GM19328 (cell line): ENCODE measurements at regions not wholly inside any gene's neighbourhood (a gene's known extent, or its start where the extent isn't known, plus 50 kb on each side); places are given as distances from the start of the nearest gene placed in this dataset.
"Not testable (repeated sequence)": the region's sequence is repeated elsewhere in the genome, so short reads cannot be mapped to it uniquely, and the experiment has no call there.

Experiments used
- ATAC-seq: cut with Tn5 transposase; IDR thresholded peaks from one replicate; pipeline ENCODE4 v1.9.1; 2021; ENCODE audit warnings: mild to moderate bottlenecking, moderate library complexity; ENCODE audit not compliant: unreplicated experiment

GRCh38 chr6:106802139-106802538, 172.4 kb downstream of the CD24 start:
- ATAC-seq, result no peak

DNA sequence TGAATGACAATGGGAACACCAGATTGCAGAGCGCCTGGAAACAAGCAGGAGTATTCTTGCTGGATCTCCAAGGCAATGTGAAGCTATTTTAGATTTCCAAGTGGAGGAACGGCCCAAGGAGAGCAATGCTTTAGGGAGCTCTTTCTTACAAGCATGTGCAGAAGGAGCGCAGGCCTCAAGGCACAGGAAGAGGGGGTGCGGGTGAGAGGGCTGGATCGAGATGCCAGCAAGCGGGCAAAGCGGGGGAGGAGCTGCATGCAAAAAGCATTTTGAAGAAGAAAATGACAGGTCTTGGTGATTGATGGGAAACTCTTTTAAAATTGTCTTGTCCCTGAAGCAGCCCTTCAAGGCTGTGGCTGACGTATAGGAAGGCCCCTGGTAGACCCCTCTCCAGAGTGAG, 171.9 kb downstream of the QRSL1 start:
- ATAC-seq, result no peak

- ATAC-seq, result no peak
Observed at GRCh38 chr6:106800379-106800778, 171.0 kb downstream of the QRSL1 start.

DNA sequence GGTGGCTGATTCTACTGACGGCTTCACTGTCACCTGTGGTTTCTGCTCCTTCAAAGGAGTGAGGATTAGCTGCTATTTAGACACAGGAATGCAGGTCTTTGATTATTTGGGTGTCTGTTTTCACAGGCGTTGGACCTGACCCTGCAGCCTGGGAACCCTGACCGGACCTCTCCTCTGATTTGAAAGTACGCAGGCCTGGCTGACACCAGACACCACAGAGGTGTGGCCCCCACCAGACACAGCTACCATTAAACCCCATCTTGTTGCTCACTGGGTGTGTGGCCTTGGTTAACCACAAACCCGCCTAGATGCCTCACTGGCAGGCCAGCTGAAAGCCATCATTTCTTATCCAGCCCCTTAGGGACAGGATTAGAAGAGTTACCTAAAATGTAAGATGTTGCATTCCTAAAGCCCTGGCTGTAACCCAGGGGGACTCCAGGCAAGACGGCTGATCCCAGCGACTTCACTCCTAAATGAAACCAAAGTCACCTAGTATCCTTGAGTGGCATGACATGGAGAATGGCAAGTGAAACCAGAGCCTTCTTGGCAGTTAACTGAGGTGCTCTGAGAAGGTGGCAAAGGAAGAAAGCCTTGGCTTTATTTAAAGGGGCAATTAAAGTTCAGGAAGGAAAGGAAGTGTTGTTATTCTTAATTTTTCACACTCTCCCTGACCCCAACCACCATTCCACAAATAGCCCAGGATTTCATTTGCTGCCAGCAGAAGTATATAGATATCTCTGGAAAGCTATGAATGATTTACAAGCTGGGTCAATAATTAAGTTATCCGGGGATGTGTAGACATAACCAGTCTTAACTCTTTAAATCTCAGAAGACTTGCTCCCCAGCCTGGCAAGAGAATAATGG, 169.9 kb downstream of the QRSL1 start:
- no peak for ATAC-seq

DNA sequence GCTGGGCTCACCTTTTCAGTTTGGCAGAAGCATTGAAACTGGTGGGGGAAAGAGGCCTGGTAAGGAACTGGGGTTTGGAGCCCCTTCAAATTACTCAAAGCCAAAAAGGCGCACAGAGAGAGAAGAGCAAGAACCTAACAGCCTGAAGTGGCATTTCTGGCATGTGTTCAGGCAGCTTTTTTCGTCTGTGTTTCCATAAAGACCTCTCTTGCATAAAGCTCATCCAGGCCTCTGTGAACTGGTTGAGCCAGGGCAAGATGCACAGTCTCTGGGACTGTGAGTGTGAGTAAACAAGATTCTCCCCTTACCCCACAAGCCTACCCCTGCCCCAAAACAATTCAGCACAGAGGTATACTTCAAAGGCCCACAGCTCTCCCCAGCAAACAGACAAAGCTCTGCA, 167.8 kb downstream of the QRSL1 start:
- no peak for ATAC-seq

GRCh38 chr6:106796781-106797180, 167.4 kb downstream of the QRSL1 start:
- ATAC-seq, result no peak

DNA sequence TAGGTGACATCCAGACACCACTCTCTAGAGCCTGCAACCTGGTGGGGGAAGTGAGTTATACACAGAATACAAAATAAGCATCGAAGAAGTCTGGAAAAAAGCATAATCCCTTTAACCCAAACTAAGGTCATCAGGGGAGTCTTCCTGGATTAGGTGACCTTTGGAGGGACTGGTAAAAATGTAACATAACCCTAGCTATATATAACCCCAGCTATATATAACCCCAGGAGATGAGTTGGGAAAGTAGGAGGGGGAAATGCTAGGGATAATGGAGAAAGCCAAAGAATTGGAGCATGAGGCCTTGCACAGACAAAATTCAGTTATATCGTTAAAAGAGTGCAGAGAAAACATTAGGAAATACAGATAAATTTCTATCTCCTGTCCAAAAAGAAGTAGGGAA, 164.8 kb downstream of the QRSL1 start:
- ATAC-seq, result no peak

DNA sequence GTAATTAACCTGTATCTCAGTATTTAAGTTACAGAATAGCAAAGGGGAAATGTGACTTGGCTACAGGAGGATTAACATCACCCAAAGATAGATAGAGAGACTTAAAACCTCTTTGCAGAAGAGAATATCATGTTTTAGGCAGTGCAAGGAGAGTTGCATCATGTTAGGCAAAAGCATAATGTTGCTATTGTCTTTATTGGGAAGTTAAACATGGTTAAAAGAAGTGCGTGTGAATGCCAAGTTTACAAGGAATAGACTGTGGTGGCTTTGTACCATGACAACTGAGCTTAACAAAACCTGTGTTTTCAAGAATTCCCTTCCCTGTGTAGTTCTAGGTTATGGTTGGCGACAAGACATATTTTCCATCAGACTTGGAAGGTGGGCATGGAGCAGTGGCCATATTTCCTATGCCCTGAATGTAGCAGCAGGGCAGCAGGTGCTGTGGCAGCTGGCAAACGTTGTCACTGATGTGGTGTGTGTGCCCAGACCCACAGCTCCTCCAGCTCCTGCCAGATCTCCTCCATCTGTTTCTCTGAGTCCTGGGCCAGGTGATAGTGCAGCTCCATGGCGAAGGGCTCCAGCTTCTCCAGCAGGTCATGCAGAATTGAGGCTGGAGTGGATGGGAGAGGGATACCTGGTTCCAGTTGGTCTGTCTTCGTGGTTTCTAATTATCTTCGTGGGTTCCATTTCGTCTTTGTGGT, 163.3 kb downstream of the QRSL1 start:
- ATAC-seq, result no peak

GRCh38 chr6:106790935-106791334, 161.6 kb downstream of the QRSL1 start:
- no peak for ATAC-seq

DNA sequence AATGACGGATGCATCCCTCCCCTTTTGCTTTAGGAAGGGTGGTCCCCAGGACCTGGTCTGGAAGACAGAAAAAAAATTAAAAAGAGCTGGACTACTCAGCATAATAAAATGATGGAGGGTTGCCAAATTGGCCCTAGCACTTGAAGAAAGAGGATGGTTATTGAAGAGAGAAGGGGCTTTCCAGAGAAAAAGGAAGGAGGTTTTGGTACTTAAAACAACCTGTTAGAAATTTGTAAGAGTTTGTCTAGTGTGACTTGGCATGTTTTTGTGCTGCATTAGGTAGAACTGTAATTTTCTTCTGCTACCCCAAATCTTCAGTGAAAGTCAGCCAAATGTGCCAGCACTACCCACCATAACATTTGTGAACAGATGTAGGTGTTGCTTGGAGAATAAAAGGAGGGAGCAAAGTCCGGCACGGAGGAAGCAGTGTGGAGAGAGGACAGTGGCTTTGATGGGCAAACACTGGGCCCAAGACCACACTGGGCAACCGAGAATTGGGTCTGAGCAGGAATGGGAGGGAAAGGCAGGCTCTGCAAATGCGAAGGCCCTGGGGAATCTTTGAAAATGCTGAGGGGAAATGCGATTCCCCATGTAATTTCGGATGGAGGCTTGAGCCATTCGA, 160.9 kb downstream of the QRSL1 start:
- ATAC-seq, result no peak

- no peak for ATAC-seq
Observed at GRCh38 chr6:106789428-106790148, 160.2 kb downstream of the QRSL1 start.

GRCh38 chr6:106788761-106789160, 159.4 kb downstream of the QRSL1 start:
- ATAC-seq, result no peak

GRCh38 chr6:106787327-106788196, 158.2 kb downstream of the QRSL1 start:
- no peak for ATAC-seq

DNA sequence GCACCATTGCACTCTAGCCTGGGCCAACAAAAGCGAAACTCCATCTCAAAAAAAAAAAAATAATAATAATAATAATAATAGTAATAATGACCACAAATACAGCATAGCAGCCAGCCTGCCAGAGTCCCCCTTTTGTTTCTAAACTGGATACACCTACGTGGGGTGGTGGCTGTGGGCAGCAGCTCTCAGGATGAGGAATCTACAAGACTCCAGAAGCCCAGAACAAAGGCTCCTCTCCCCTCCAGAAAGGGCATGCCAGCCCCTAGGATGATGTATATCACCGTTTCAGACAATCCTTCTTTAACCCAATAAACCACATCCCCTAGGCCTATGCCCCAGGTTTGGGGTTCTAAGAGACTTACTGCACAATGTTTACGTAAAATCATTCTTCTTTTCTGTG, 155.9 kb downstream of the QRSL1 start:
- no peak for ATAC-seq

DNA sequence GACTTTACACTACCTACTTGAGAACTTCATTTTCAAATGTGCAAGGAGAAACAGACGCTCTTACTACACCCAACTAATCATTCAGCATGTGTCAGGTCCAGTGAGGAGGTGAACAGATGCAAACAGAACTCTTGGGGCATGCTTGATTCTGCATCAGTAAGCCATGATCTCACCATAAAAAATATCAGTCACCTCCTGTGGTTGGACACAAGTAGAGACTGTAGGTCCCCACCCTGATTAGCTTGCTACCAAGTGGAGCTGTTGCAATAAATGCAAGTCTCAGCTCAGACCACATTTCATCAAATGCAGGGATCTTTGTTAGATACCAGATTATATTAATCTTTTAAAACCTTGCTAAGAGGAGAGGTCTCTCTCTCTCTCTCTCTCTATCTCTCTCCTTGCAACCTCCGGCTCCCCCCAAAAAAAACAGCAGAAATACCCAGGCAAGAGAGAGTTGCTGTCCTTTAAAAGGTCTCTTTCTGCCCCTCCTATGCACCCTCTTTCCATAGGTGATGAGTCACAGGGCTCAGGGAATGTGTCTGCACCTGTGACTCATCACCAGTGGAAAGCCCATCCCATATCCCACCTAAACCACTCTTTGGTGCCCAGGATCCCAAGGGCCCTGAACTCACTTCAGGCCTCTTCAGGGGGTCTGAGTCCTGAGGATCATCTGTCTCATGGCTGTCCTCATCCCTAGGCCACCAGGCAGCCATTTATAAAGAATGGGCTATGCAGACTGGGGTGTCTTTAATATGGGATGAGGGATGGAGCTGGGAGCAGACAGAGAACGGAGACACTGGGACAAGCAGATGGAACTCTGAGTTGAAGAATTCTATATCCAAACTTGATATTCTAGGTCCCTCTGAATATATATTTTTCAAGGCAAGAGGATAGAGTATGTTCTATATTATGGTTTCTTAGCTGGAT, 154.5 kb downstream of the QRSL1 start:
- ATAC-seq, result no peak

DNA sequence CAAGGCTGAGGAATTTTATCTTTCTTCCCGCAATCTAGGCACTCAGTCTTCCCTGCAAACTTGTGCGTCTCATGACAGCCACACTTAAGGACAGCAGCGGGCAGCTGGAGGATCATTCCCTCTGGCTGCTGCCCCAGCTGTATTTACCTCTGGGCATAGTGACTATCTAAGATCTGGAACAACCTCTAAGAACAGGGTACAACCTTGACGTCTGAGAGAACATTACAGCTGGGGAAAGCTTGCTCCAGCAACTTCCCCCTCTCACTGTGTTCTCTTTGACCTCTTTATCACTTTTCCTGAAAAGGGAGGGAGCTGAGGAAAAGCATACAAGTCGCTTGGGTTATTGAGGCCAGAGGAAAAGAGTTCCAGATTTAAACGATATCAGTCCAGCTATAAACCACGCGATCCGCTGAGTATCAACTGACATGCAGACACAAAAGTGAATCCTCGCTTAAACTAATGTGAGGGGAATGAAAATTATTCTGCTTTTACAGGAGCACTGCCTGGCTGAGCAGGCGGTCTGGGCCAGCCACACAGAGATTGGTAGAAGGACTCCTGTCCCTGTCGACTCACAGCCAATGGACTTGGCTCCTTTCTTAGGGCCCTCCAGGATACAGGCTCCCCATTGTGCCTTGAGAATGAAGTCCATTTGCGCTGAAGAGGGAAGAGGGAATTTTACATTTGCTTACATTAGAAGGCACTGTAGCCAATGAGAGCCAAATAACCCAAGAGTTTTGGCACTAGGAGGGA, 153.3 kb downstream of the QRSL1 start:
- no peak for ATAC-seq

GRCh38 chr6:106779552-106779951, 150.2 kb downstream of the QRSL1 start:
- not testable (repeated sequence) for ATAC-seq

GRCh38 chr6:106778943-106779342, 149.6 kb downstream of the QRSL1 start:
- no peak for ATAC-seq
